Choroid plexus epithelial cell (primary cell): ENCODE measurements at regions not wholly inside any gene's neighbourhood (a gene's known extent, or its start where the extent isn't known, plus 50 kb on each side); places are given as distances from the start of the nearest gene placed in this dataset.

Experiments
- DNase-seq: peaks from one replicate; pipeline ENCODE4 v3.0.0-alpha.2; 2010; ENCODE audit warnings: low read depth
- H3K4me3 ChIP-seq: 2 replicates; pipeline ENCODE4 v1.5.1; 2011; ENCODE audit warnings: low read depth, mild to moderate bottlenecking, control low read depth, low read length, moderate library complexity
- TF ChIP-seq, protein P1 (sequence below): conservative IDR thresholded peaks from 2 replicates; pipeline ENCODE4 v1.5.1; 2011; ENCODE audit warnings: low read depth, mild to moderate bottlenecking, control low read depth, inconsistent platforms, low read length, moderate library complexity

DNA sequence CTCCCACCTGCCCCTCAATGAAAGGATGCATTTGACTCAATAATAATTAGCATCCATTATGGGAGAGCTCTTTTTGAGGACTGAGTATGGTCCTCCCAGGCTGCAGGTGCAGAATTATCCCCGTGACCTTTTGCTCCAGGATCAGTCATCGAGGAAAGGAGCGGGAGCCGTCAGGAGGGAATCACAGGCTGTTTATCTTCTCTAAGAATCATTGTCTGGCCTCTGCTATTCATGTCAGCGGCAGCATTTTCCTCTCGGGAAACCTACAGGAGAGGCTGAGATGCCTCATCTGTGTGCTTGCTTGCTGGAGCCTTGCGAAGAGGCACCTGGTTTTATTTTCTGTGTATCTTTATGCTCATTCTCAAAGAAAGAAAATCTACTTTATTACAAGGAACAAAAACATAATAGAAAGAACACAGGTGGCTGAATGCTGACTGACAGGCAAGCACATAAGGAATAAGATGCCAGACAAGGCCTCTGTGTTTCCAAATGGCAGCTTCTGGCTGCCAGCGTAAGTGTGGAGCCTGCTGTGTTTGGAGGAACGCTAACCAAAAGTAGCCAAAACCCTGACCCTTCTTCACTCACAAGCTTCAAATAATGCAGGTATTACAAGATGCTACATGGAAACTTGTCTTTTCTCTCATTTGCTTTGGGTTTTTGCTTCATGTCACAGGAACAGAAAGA, 539.1 kb upstream of the MARCKS start:
- TF ChIP-seq, protein P1, sequence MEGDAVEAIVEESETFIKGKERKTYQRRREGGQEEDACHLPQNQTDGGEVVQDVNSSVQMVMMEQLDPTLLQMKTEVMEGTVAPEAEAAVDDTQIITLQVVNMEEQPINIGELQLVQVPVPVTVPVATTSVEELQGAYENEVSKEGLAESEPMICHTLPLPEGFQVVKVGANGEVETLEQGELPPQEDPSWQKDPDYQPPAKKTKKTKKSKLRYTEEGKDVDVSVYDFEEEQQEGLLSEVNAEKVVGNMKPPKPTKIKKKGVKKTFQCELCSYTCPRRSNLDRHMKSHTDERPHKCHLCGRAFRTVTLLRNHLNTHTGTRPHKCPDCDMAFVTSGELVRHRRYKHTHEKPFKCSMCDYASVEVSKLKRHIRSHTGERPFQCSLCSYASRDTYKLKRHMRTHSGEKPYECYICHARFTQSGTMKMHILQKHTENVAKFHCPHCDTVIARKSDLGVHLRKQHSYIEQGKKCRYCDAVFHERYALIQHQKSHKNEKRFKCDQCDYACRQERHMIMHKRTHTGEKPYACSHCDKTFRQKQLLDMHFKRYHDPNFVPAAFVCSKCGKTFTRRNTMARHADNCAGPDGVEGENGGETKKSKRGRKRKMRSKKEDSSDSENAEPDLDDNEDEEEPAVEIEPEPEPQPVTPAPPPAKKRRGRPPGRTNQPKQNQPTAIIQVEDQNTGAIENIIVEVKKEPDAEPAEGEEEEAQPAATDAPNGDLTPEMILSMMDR, result no peak
- H3K4me3 ChIP-seq, result no peak overlapping the region
- DNase-seq, result no peak

DNA sequence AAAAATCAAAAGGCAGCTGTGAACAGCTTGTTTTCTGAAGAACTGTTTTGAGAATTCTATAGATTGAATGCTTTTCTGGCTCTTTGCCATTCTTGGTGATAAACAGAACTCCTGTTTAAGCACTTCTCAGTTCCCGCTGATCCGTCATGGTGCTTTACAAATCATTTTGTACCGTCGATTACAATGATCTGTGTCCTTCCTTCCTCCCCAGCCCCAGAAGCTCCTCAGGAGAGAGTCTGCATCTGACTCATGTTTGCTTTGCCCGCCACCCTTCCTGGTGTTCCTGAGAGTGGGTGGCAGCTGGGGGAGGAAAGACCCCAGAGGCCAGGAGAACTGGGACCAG, 538.6 kb upstream of the MARCKS start:
- peak; percentile 3 for DNase-seq
- H3K4me3 ChIP-seq, result no peak overlapping the region
- TF ChIP-seq, protein P1, result no peak

DNA sequence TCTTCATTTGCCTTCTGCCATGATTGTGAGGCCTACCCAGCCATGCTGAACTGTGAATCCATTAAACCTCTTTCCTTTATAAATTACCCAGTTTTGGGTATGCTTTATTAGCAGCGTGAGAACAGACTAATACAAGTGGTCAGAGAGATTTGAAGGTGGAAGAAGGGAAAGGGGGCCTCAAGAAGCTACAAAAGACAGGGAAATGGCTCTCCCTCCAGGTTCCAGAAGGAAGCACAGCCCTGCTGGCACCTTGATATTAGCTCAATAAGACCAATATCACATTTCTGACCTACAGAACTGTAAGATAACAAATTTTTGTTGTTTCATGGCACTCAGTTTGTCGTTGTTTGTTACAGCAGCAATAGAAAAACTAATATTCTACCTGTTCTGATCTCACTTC, 536.5 kb upstream of the MARCKS start:
- TF ChIP-seq, protein P1, result no peak

DNA sequence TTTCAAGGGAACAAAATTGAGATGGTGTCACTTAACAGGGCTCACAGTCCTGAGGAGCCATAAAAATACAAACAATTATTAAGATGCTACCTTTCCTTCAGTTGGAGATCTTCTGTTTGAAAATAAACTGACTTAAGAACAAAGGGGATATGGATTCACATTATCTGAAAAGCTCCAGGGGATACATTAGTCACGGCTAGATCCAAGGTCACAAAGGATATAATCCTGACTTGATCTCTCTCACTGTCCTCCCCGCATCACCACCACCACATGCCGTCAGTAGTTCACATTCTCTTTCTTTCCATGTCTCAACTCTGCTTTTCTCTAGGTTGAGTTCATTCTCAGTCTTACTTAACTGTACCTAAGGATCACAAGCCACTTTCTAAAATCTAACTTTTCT, 530.4 kb upstream of the MARCKS start:
- DNase-seq, result no peak
- TF ChIP-seq, protein P1, result no peak
- no peak overlapping the region for H3K4me3 ChIP-seq

More for the DNA sequence above, 536.5 kb upstream of the MARCKS start:
- H3K4me3 ChIP-seq, result no peak overlapping the region
- no peak for DNase-seq

DNA sequence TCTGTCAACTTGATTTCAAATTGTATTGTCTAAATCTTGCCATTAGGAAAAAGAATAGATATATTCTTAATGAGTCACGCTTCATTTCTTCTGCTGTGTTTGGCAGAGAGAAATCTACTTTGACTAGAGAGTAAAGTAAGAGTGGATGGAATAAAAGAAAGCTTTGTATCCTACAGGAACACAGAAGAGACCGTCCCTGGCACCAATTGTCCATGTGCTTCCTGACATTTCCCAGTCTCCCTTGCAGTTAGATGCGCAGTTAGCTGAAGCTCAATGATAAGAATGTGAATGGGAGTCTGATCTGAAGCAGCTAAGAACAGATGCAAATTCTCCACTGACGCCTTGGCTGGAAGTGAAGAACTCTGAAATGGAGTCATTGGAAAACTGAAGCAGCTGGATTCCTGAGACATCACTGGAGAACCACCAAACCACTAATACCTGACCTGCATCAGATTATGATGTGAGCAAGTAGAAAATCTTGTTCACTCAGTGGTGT, 528.2 kb upstream of the MARCKS start:
- H3K4me3 ChIP-seq, result no peak overlapping the region
- DNase-seq, result peak; percentile 23
- TF ChIP-seq, protein P1, result no peak

DNA sequence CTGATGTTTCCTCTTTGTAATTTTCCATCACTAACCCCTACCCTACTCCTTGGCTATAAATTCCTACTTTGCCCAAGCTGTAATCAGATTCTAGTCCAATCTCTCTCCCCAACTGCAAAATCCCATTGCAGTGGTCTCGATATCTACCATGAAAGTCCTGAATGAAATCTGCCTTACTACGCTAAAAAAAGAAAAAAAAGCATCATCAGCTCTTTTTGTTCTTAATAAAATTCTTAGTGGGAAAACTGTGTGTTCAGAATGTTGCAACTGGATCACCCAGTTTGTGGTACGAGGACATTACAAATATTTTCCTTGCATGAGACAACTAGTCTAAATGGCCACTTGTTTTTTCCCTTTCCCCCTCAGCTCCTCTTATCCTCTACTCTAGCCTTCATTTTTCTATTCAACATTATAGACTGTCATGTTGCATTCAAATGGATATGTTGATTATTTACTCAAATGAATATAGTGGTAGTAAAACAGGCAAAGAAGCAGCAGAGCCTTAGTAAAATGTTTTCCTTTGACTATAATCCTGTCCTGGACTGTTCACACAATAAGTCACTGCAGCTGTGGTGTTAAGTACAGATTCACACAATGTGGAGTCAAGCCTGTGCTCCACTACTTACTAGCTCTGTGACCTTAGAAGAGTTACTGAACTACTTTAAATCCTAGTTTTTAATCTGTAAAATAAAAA, 527.1 kb upstream of the MARCKS start:
- no peak for DNase-seq
- TF ChIP-seq, protein P1, result no peak
- H3K4me3 ChIP-seq, result no peak overlapping the region

DNA sequence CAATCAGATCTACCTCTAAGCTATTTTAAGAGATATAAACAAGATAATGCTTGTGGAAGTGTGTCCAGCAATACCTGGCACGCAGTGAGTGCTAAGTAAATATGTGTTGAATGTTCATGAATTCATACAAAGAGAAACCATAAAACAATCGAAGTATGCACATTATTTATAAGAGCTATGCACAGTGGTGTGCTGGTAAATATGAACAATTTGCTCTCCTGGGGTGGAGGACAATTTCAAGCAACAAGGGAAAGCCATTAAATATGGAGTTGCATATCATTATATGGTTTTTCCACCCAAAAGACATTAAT, 526.6 kb upstream of the MARCKS start:
- H3K4me3 ChIP-seq, result no peak overlapping the region
- no peak for DNase-seq
- TF ChIP-seq, protein P1, result no peak
